Tibial nerve (tissue), 4 donors: ENCODE measurements at regions not wholly inside any gene's neighbourhood (a gene's known extent, or its start where the extent isn't known, plus 50 kb on each side); places are given as distances from the start of the nearest gene placed in this dataset.

Experiments
- DNase-seq, 2 donors: peaks; one replicate each; pipeline ENCODE4 v3.0.0-alpha.2; 2019; ENCODE audit warnings: low spot score in 2 of 2
- H3K27ac ChIP-seq, 4 donors: fragments of 200-600 bp; sonication (generic) in 3 of 4; one replicate each; pipeline ENCODE4 v1.5.1; 2017 to 2019; ENCODE audit warnings: mild to moderate bottlenecking in 1 of 4
- H3K27me3 ChIP-seq, 2 donors: fragments of 200-600 bp; sonication (generic) in 1 of 2; one replicate each; pipeline versions ENCODE4 v1.5.1 to v1.6.0; 2017 to 2019
- H3K36me3 ChIP-seq, 3 donors: fragments of 200-600 bp; sonication (generic); one replicate each; pipeline ENCODE4 v1.5.1; 2018 to 2019
- H3K4me1 ChIP-seq, 4 donors: fragments of 200-600 bp; sonication (generic) in 3 of 4; one replicate each; pipeline ENCODE4 v1.5.1; 2017 to 2019
- H3K4me3 ChIP-seq, 4 donors: fragments of 200-600 bp; sonication (generic) in 3 of 4; one replicate each; pipeline ENCODE4 v1.5.1; 2017 to 2019; ENCODE audit warnings: mild to moderate bottlenecking in 1 of 4, moderate library complexity in 1 of 4
- H3K9me3 ChIP-seq, 4 donors: fragments of 200-600 bp; sonication (generic) in 3 of 4; one replicate each; pipeline ENCODE4 v1.5.1; 2017 to 2019
- EP300 ChIP-seq, 2 donors: sonication (generic); formaldehyde crosslinking; IDR thresholded peaks; one replicate each; pipeline ENCODE4 v1.6.1; 2017; ENCODE audit warnings: antibody characterized with exemption in 2 of 2, mild to moderate bottlenecking in 1 of 2
- POLR2A ChIP-seq, 2 donors: fragments of 450-650 bp; IDR thresholded peaks; one replicate each; pipeline ENCODE4 v1.6.1; 2017; ENCODE audit warnings: antibody characterized with exemption in 2 of 2, mild to moderate bottlenecking in 2 of 2, moderate library complexity in 2 of 2
- WGBS, 2 donors: methylation state at CpG; one replicate each; pipeline ENCODE4 v1.1.5; 2018; 5-methylcytosine and 5-hydroxymethylcytosine counted together
- TF ChIP-seq, protein P1 (sequence below), 5 experiments: fragments of 200-600 bp in 3 of 5; fragments of 450-650 bp in 2 of 5; sonication (generic) in 3 of 5; IDR thresholded peaks; one replicate each; pipeline ENCODE4 v1.5.1; 2016 to 2019; ENCODE audit warnings: antibody characterized with exemption in 5 of 5, mild to moderate bottlenecking in 3 of 5, moderate library complexity in 2 of 5

DNA sequence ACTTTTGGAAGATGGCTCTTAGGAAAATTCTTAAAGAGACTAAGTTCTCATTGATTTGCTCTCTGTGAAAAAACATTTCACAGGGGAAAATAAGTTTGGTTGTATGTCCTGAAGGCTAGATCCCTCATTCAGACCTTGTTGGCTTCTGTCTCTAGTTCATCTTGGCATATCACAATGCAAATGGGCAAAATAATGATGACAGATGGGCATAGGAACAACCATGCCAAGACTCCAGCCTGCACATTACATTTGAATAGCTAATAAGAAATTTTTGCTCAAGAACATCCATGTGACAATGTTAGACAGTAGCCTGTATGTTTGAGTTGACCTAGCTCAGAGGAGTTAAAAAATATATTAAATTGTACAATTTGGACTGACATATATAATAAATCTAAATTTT is 292.9 kb downstream of the PLA2G4A start:
- H3K9me3 ChIP-seq: no peaks in the 10 kb centered on the region
- no peaks in the 10 kb centered on the region for H3K4me1 ChIP-seq
- no peaks in the 10 kb centered on the region for H3K36me3 ChIP-seq
- no peaks in the 10 kb centered on the region for H3K27me3 ChIP-seq
- H3K4me3 ChIP-seq: no peak overlapping the region
- no peak for TF ChIP-seq POLR2A (IDR thresholded peaks at IDR 0.05)
- TF ChIP-seq, protein P1, sequence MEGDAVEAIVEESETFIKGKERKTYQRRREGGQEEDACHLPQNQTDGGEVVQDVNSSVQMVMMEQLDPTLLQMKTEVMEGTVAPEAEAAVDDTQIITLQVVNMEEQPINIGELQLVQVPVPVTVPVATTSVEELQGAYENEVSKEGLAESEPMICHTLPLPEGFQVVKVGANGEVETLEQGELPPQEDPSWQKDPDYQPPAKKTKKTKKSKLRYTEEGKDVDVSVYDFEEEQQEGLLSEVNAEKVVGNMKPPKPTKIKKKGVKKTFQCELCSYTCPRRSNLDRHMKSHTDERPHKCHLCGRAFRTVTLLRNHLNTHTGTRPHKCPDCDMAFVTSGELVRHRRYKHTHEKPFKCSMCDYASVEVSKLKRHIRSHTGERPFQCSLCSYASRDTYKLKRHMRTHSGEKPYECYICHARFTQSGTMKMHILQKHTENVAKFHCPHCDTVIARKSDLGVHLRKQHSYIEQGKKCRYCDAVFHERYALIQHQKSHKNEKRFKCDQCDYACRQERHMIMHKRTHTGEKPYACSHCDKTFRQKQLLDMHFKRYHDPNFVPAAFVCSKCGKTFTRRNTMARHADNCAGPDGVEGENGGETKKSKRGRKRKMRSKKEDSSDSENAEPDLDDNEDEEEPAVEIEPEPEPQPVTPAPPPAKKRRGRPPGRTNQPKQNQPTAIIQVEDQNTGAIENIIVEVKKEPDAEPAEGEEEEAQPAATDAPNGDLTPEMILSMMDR (IDR thresholded peaks at IDR 0.05): no peak
- no peak for TF ChIP-seq EP300 (IDR thresholded peaks at IDR 0.05)
- no peak for DNase-seq
- H3K27ac ChIP-seq: no peak overlapping the region

DNA sequence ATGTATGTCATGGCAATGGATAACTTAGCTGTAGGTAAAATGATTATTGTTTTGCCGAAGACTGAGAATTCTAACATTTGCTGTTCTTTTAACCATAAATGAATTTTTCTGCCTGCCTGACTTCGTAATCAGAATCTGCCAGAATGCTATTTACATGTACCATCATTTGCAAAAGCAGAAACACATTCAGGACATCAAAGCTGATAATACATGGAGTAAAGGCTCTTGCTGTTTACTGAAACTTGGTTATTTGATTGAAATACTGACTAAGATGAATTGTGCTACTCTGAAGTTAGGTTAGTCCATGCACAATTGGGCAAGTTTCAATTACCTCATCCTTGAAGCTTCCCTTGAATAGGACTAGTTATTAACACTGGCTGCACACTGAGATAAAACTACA is 293.8 kb downstream of the PLA2G4A start:
- Histone ChIP-seq H3K27me3 (no peaks in the 10 kb centered on the region), H3K27ac (no peak overlapping the region), H3K9me3 (no peaks in the 10 kb centered on the region), H3K4me1 (no peaks in the 10 kb centered on the region), H3K4me3 (no peak overlapping the region), H3K36me3 (no peaks in the 10 kb centered on the region)
- TF ChIP-seq POLR2A (IDR thresholded peaks at IDR 0.05) (no peak), EP300 (IDR thresholded peaks at IDR 0.05) (no peak)
- TF ChIP-seq, protein P1 (IDR thresholded peaks at IDR 0.05): no peak
- WGBS, 2 donors: 87 to 93% methylated on average over 2 of the region's 2 CpGs
- DNase-seq: no peak

GRCh38 chr1:187129132-187129531 is 300.4 kb downstream of the PLA2G4A start:
- peaks cover 0 to 6% (median 0%) of the 10 kb centered on the region in 4 donors for H3K9me3 ChIP-seq
- no peaks in the 10 kb centered on the region for H3K27me3 ChIP-seq
- 35 to 57% methylated on average over 1 of the region's 1 CpG for WGBS, 2 donors
- TF ChIP-seq, protein P1 (IDR thresholded peaks at IDR 0.05): no peak
- TF ChIP-seq EP300 (IDR thresholded peaks at IDR 0.05) (no peak), POLR2A (IDR thresholded peaks at IDR 0.05) (no peak)
- no peak overlapping the region for H3K27ac ChIP-seq
- no peak overlapping the region for H3K4me3 ChIP-seq
- DNase-seq: no peak
- no peaks in the 10 kb centered on the region for H3K4me1 ChIP-seq
- no peaks in the 10 kb centered on the region for H3K36me3 ChIP-seq

DNA sequence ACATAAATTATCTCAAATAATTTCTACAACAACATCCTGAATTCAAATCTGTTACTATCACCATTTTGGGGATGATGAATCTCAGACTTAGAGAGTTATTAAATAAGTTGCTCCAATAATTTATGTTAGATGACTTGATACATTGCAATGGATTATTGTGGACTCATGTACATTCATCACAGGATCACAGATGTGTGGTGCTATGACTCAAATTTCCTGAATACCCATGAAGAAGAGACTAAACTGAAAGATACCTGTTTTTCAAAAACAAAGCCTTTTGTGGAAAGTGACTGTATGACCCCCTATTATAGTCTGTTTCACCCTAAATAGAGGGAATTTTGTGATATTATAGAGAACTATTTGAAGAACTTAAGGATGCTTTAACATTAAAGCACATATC is 315.0 kb downstream of the PLA2G4A start:
- DNase-seq: no peak
- Histone ChIP-seq H3K27me3 (no peaks in the 10 kb centered on the region), H3K4me3 (no peak overlapping the region), H3K27ac (no peak overlapping the region), H3K36me3 (no peaks in the 10 kb centered on the region), H3K9me3 (no peaks in the 10 kb centered on the region), H3K4me1 (no peaks in the 10 kb centered on the region)
- no peak for TF ChIP-seq POLR2A (IDR thresholded peaks at IDR 0.05)
- no peak for TF ChIP-seq EP300 (IDR thresholded peaks at IDR 0.05)
- TF ChIP-seq, protein P1 (IDR thresholded peaks at IDR 0.05): no peak

GRCh38 chr1:187146388-187146787 is 317.6 kb downstream of the PLA2G4A start:
- TF ChIP-seq EP300 (IDR thresholded peaks at IDR 0.05): no peak
- TF ChIP-seq POLR2A (IDR thresholded peaks at IDR 0.05): no peak
- TF ChIP-seq, protein P1 (IDR thresholded peaks at IDR 0.05): no peak
- Histone ChIP-seq H3K4me3 (no peak overlapping the region), H3K9me3 (peaks cover 0 to 3% (median 1%) of the 10 kb centered on the region in 4 donors), H3K36me3 (no peaks in the 10 kb centered on the region), H3K27me3 (no peaks in the 10 kb centered on the region), H3K27ac (no peak overlapping the region), H3K4me1 (no peaks in the 10 kb centered on the region)
- no peak for DNase-seq
- WGBS, 2 donors: 46 to 55% methylated on average over 1 of the region's 1 CpG
